ENCODE measurements at regions not wholly inside any gene's neighbourhood (a gene's known extent, or its start where the extent isn't known, plus 50 kb on each side); places are given as distances from the start of the nearest gene placed in this dataset.

- Mint-ChIP-seq H3K4me3 (no peak overlapping the region), H3K27ac (no peak overlapping the region), H3K4me1 (ENCODE audit: low read depth) (peaks cover 4% of the 10 kb centered on the region), H3K27me3 (no peaks in the 10 kb centered on the region), H3K36me3 (ENCODE audit: low read depth) (no peaks in the 10 kb centered on the region), H3K9me3 (no peaks in the 10 kb centered on the region)
- no peak for DNase-seq
Measured at GRCh38 chr10:123318516-123318915, 164.3 kb downstream of the BUB3 start.

DNA sequence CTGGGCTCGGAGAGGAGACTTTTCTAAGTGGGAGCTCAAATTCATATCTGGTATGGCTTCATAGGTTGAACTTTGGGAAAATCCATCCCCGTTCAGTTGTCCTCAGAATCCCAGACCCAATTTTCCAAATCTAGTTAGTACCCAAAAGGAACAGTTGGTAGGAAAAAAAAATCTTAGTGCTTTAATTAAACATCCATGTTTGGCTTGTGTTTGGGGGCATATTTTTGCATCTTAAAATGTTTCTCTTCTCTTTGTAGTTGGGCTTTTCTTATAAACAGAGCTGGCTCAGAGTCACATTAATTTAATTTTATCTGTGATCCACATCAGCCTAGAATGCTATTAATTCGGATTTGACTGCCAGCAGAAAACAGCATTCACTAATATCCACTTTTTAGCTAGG lies 165.9 kb downstream of the BUB3 start:
- H3K4me3 Mint-ChIP-seq: no peak overlapping the region
- peaks cover 8% of the 10 kb centered on the region for H3K4me1 Mint-ChIP-seq (ENCODE audit: low read depth)
- H3K27me3 Mint-ChIP-seq: no peaks in the 10 kb centered on the region
- H3K27ac Mint-ChIP-seq: no peak overlapping the region
- no peak for DNase-seq
- H3K9me3 Mint-ChIP-seq: no peaks in the 10 kb centered on the region
- H3K36me3 Mint-ChIP-seq (ENCODE audit: low read depth): no peaks in the 10 kb centered on the region

DNA sequence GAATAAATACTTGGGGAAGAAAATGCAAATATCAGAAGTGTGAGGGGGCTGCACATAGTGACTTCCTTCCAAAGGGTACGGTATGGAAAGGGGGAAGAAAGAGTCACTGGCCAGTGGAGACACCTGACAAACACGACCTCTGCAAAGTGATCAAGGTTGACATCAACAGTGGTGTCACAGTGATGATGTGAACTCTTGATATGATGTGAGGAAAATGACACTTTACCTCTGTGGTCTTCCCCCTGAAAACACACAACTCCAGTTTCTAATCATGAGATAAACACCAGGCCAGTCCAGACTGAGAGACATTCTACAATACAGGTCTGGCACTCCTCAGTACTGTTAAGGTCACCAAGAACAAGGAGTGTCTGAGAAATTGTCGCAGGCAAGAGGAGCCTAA lies 169.7 kb downstream of the BUB3 start:
- no peak overlapping the region for H3K27ac Mint-ChIP-seq
- H3K9me3 Mint-ChIP-seq: peaks cover 9% of the 10 kb centered on the region
- H3K36me3 Mint-ChIP-seq (ENCODE audit: low read depth): no peaks in the 10 kb centered on the region
- H3K27me3 Mint-ChIP-seq: peaks cover 10% of the 10 kb centered on the region
- H3K4me3 Mint-ChIP-seq: no peak overlapping the region
- no peak for DNase-seq
- peaks cover 6% of the 10 kb centered on the region for H3K4me1 Mint-ChIP-seq (ENCODE audit: low read depth)

GRCh38 chr10:123325663-123326190 lies 171.5 kb downstream of the BUB3 start:
- Mint-ChIP-seq H3K4me1 (ENCODE audit: low read depth) (peaks cover 5% of the 10 kb centered on the region), H3K4me3 (no peak overlapping the region), H3K36me3 (ENCODE audit: low read depth) (no peaks in the 10 kb centered on the region), H3K9me3 (peaks cover 9% of the 10 kb centered on the region), H3K27ac (no peak overlapping the region), H3K27me3 (peaks cover 11% of the 10 kb centered on the region)
- no peak for DNase-seq

DNA sequence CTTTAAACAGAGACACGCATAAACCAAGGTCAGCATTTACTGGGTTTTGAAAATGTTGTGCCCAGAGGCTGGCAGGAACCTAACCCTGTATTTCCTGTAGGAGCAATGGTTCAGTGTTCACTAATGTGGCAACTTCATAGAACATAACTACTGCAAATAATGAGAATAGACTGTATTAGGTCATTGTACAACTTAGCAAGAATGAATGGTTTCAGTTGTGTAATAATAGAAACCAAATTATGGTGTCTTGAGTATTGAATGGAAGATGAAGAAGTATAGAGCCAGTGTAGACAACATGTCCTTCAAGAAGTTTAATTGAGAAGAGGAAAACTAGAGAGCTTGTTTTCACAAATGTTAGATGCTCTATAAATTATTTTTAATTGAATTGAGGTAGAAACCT lies 172.5 kb downstream of the BUB3 start:
- Mint-ChIP-seq H3K27me3 (peaks cover 11% of the 10 kb centered on the region), H3K4me3 (no peak overlapping the region), H3K27ac (no peak overlapping the region), H3K36me3 (ENCODE audit: low read depth) (no peaks in the 10 kb centered on the region), H3K4me1 (ENCODE audit: low read depth) (peaks cover 5% of the 10 kb centered on the region), H3K9me3 (peaks cover 9% of the 10 kb centered on the region)
- DNase-seq: no peak

- Mint-ChIP-seq H3K27ac (no peak overlapping the region), H3K4me1 (ENCODE audit: low read depth) (peaks cover 5% of the 10 kb centered on the region), H3K27me3 (peaks cover 11% of the 10 kb centered on the region), H3K4me3 (no peak overlapping the region), H3K36me3 (ENCODE audit: low read depth) (no peaks in the 10 kb centered on the region), H3K9me3 (peaks cover 9% of the 10 kb centered on the region)
- no peak for DNase-seq
Measured at GRCh38 chr10:123327450-123327849, 173.2 kb downstream of the BUB3 start.

GRCh38 chr10:123327896-123328295 lies 173.7 kb downstream of the BUB3 start:
- H3K27me3 Mint-ChIP-seq: peaks cover 11% of the 10 kb centered on the region
- H3K9me3 Mint-ChIP-seq: peaks cover 9% of the 10 kb centered on the region
- no peaks in the 10 kb centered on the region for H3K36me3 Mint-ChIP-seq (ENCODE audit: low read depth)
- H3K4me3 Mint-ChIP-seq: no peak overlapping the region
- peaks cover 5% of the 10 kb centered on the region for H3K4me1 Mint-ChIP-seq (ENCODE audit: low read depth)
- no peak for DNase-seq
- H3K27ac Mint-ChIP-seq: no peak overlapping the region

- H3K27me3 Mint-ChIP-seq: peaks cover 11% of the 10 kb centered on the region
Measured at GRCh38 chr10:123331438-123331837, 177.2 kb downstream of the BUB3 start.

GRCh38 chr10:123346581-123346980 lies 192.4 kb downstream of the BUB3 start:
- H3K27ac Mint-ChIP-seq: no peak overlapping the region
- H3K9me3 Mint-ChIP-seq: no peaks in the 10 kb centered on the region
- no peaks in the 10 kb centered on the region for H3K4me1 Mint-ChIP-seq (ENCODE audit: low read depth)
- H3K36me3 Mint-ChIP-seq (ENCODE audit: low read depth): no peaks in the 10 kb centered on the region
- H3K27me3 Mint-ChIP-seq: peaks cover 6% of the 10 kb centered on the region
- DNase-seq: no peak
- no peak overlapping the region for H3K4me3 Mint-ChIP-seq

More at GRCh38 chr10:123331438-123331837, 177.2 kb downstream of the BUB3 start:
- no peaks in the 10 kb centered on the region for H3K4me1 Mint-ChIP-seq (ENCODE audit: low read depth)
- no peak for DNase-seq
- H3K36me3 Mint-ChIP-seq (ENCODE audit: low read depth): no peaks in the 10 kb centered on the region
- H3K4me3 Mint-ChIP-seq: no peak overlapping the region
- no peak overlapping the region for H3K27ac Mint-ChIP-seq
- H3K9me3 Mint-ChIP-seq: peaks cover 3% of the 10 kb centered on the region

- DNase-seq: no peak
- no peaks in the 10 kb centered on the region for H3K4me1 Mint-ChIP-seq (ENCODE audit: low read depth)
- H3K36me3 Mint-ChIP-seq (ENCODE audit: low read depth): no peaks in the 10 kb centered on the region
- no peak overlapping the region for H3K27ac Mint-ChIP-seq
- no peaks in the 10 kb centered on the region for H3K9me3 Mint-ChIP-seq
- no peak overlapping the region for H3K4me3 Mint-ChIP-seq
- peaks cover 3% of the 10 kb centered on the region for H3K27me3 Mint-ChIP-seq
Measured at GRCh38 chr10:123348691-123349572, 194.7 kb downstream of the BUB3 start.

- Mint-ChIP-seq H3K9me3 (no peaks in the 10 kb centered on the region), H3K27ac (no peak overlapping the region), H3K4me1 (ENCODE audit: low read depth) (no peaks in the 10 kb centered on the region), H3K4me3 (no peak overlapping the region), H3K36me3 (ENCODE audit: low read depth) (no peaks in the 10 kb centered on the region), H3K27me3 (peaks cover 9% of the 10 kb centered on the region)
- no peak for DNase-seq
Measured at GRCh38 chr10:123351715-123352114, 197.5 kb downstream of the BUB3 start.

DNA sequence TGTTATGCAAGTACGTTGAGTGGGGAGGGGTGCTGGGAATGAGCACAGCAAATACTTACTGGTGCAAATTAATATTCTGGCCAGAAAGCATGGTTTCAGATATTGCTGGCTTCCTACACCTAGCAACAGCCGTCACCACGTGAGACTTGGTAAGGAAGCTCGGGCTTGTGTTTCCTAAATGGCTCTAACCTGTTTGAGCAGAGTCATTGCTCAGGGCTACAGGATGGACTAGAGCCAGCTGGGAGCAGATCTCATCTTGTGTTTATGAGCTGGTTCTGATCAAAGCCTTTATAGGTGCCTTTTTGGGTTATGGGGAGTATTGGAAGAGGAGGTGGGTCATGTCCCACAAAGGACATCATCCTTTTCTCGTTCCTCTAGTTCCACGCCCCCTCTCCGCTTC lies 200.3 kb downstream of the BUB3 start:
- Mint-ChIP-seq H3K9me3 (no peaks in the 10 kb centered on the region), H3K27me3 (peaks cover 16% of the 10 kb centered on the region), H3K36me3 (ENCODE audit: low read depth) (no peaks in the 10 kb centered on the region), H3K4me1 (ENCODE audit: low read depth) (no peaks in the 10 kb centered on the region), H3K4me3 (no peak overlapping the region), H3K27ac (no peak overlapping the region)
- DNase-seq: no peak

DNA sequence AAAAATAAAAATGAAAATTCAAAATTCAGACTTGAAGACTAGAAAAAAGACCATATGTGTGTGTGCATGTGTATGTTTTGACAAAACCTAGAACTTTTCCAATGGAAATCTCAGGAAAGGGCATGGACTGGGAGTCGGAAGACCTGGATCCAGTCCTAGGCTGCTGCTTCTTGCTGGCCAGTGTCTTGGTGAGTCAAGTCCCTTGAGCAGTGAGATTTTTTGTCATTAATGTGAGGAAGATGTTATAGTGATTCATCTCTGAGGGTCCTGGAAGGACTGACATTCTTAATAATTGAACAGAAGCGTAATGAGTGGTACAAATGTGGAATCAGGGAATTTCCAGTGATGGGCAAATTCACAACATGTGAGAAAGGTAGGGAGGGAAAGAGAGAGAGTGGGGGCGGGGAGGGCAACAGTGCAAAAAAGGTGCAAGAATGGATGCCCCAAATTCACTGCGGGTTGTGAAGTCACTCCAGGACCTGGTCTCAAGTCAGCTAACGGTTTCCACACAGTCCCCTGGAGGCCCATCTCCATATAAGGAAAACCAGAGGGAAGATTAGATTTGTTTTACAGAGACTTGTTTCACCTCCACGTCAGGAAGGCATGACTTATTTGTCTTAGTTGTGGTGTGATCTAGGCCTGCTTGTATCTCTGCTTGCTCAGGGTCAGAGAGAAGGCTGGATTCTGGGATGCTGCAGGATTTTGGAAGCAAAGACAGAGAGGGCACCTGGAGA lies 201.7 kb downstream of the BUB3 start:
- H3K36me3 Mint-ChIP-seq (ENCODE audit: low read depth): no peaks in the 10 kb centered on the region
- H3K27me3 Mint-ChIP-seq: peaks cover 16% of the 10 kb centered on the region
- DNase-seq: no peak
- H3K4me1 Mint-ChIP-seq (ENCODE audit: low read depth): no peaks in the 10 kb centered on the region
- no peak overlapping the region for H3K4me3 Mint-ChIP-seq
- no peaks in the 10 kb centered on the region for H3K9me3 Mint-ChIP-seq
- no peak overlapping the region for H3K27ac Mint-ChIP-seq

DNA sequence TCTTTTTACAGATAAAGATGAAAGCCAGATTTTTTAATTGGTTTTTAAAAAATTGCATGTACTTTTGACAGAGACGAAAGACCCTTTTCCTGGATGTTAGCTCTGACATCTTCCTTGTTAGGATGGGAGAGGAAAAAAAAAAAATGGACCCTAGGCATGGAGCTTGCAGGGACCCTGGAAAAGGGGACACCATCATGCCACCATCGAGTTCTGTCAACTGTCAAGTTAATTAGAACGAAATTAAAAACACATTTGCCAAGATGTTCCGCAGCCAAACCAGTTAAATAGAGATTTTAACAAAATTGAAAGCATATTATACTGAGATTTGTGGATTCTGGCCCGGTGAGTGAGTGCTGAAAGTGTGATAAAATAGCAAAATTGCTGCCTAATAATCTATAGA lies 202.6 kb downstream of the BUB3 start:
- Mint-ChIP-seq H3K36me3 (ENCODE audit: low read depth) (no peaks in the 10 kb centered on the region), H3K9me3 (no peaks in the 10 kb centered on the region), H3K4me1 (ENCODE audit: low read depth) (no peaks in the 10 kb centered on the region), H3K27ac (no peak overlapping the region), H3K4me3 (no peak overlapping the region), H3K27me3 (peaks cover 16% of the 10 kb centered on the region)
- DNase-seq: no peak

- no peaks in the 10 kb centered on the region for H3K9me3 Mint-ChIP-seq
- no peak overlapping the region for H3K4me3 Mint-ChIP-seq
- no peaks in the 10 kb centered on the region for H3K4me1 Mint-ChIP-seq (ENCODE audit: low read depth)
- no peak for DNase-seq
- H3K36me3 Mint-ChIP-seq (ENCODE audit: low read depth): no peaks in the 10 kb centered on the region
- no peak overlapping the region for H3K27ac Mint-ChIP-seq
- peaks cover 16% of the 10 kb centered on the region for H3K27me3 Mint-ChIP-seq
Measured at GRCh38 chr10:123357421-123357930, 203.3 kb downstream of the BUB3 start.
